ENCODE measurements at regions not wholly inside any gene's neighbourhood (a gene's known extent, or its start where the extent isn't known, plus 50 kb on each side); places are given as distances from the start of the nearest gene placed in this dataset.

DNA sequence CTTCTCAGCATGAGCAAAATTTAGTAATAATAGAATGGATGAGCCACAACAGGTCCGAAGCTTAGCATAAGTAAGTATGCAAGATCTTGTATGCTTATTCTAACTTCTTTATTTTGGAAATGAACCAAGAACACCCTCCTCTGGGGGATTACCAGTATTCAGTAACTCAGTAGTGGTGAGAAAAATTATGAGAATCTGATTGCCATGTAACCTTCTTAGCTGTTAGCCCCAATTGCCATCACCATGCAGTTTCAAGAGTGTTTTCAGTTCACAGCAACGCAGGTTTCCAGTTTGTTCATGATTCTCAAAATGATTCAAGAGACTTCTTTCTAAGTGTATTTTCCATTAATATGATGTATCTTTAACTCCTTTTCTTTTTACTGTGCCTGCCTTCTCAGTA lies 1507.6 kb upstream of the SEL1L start:
- H3K9me3 Mint-ChIP-seq, result no peaks in the 10 kb centered on the region
- H3K4me3 Mint-ChIP-seq, result no peak overlapping the region
- H3K4me1 Mint-ChIP-seq, result no peaks in the 10 kb centered on the region
- no peaks in the 10 kb centered on the region for H3K36me3 Mint-ChIP-seq (ENCODE audit: low read depth)
- no peak overlapping the region for H3K27ac Mint-ChIP-seq (ENCODE audit: unreplicated experiment)
- TF ChIP-seq, protein P1, sequence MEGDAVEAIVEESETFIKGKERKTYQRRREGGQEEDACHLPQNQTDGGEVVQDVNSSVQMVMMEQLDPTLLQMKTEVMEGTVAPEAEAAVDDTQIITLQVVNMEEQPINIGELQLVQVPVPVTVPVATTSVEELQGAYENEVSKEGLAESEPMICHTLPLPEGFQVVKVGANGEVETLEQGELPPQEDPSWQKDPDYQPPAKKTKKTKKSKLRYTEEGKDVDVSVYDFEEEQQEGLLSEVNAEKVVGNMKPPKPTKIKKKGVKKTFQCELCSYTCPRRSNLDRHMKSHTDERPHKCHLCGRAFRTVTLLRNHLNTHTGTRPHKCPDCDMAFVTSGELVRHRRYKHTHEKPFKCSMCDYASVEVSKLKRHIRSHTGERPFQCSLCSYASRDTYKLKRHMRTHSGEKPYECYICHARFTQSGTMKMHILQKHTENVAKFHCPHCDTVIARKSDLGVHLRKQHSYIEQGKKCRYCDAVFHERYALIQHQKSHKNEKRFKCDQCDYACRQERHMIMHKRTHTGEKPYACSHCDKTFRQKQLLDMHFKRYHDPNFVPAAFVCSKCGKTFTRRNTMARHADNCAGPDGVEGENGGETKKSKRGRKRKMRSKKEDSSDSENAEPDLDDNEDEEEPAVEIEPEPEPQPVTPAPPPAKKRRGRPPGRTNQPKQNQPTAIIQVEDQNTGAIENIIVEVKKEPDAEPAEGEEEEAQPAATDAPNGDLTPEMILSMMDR (conservative IDR thresholded peaks at IDR 0.05), result no peak
- no peak for DNase-seq (ENCODE audit: low read depth, low spot score)
- no peaks in the 10 kb centered on the region for H3K27me3 Mint-ChIP-seq (ENCODE audit: low read depth)

DNA sequence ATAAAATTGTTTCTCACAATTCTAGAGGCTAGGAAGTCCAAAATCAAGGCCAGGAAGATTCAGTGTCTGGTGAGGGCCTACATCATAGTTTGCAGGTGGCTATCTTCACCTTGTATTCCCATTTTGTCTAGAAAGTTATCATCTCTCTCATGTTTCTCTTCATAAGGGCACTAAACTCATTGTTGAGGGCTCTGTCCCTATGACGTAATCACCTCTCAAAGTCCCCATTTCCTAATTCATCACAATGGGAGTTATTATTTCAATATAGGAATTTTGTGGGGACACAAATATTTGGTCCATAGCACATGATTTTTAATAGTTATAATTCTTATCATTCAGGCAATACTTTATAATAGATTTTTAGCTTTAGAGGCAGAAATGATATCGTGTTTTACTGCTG lies 1509.2 kb upstream of the SEL1L start:
- Mint-ChIP-seq H3K27me3 (ENCODE audit: low read depth) (no peaks in the 10 kb centered on the region), H3K4me1 (no peaks in the 10 kb centered on the region), H3K36me3 (ENCODE audit: low read depth) (no peaks in the 10 kb centered on the region), H3K9me3 (no peaks in the 10 kb centered on the region), H3K27ac (ENCODE audit: unreplicated experiment) (no peak overlapping the region), H3K4me3 (no peak overlapping the region)
- TF ChIP-seq, protein P1 (conservative IDR thresholded peaks at IDR 0.05), result no peak
- DNase-seq (ENCODE audit: low read depth, low spot score), result no peak

DNA sequence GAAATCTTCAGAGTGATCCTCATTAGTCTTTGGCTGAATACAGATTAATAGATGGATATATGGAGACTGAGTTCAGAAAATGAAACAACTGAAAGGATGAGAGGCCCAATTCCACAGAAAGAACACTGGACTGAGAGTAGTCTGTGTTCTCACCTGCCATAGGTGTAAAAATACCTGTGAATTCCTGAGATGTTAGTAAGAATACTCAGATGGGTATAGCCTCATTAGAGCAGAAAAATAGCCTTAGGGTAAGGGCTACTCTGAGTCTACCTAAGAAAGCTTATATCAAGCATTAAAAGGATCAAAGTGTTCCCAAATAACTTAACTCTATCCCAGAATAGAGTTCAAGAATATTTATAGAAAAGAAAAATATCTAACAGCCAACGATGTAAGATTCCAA lies 1510.3 kb upstream of the SEL1L start:
- no peaks in the 10 kb centered on the region for H3K9me3 Mint-ChIP-seq
- TF ChIP-seq, protein P1 (conservative IDR thresholded peaks at IDR 0.05), result no peak
- H3K4me3 Mint-ChIP-seq, result no peak overlapping the region
- DNase-seq (ENCODE audit: low read depth, low spot score), result no peak
- H3K4me1 Mint-ChIP-seq, result no peaks in the 10 kb centered on the region
- no peaks in the 10 kb centered on the region for H3K36me3 Mint-ChIP-seq (ENCODE audit: low read depth)
- H3K27me3 Mint-ChIP-seq (ENCODE audit: low read depth), result no peaks in the 10 kb centered on the region
- no peak overlapping the region for H3K27ac Mint-ChIP-seq (ENCODE audit: unreplicated experiment)

DNA sequence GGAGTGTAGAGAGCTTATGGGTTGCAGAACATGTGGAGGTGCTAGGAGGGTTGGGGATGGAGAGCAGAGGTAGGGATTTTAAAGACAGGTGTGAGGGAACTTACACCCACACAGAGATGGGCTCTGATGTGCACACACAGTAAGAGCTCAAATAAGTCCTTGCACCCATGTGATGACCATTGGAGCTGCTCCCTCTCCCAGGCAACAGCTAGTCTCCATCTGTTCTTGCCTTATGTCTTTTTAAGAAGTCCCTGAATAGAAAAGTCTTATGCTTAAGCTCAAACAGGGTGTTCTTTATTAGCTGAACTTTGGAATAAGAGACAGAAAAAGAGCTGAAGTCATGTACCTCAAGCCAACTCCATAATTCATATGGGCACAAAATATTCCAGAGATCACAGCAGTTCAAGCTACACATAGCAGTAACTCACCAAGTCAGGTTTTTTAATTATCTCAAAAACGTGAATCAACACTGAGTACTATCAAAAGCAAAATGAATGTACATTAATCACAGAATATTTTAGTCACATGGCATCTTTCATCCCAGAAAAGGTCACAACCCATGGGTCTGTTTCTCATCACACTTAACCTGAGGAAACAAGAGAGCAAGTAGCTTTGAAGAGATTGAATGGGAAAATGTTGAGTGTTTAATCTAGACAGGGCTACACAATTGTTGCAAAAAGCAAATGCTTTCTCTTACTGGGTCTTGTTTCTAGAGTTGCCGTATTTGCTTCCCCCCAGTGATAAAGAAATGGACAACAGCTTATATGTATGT lies 1513.6 kb upstream of the SEL1L start:
- Mint-ChIP-seq H3K4me1 (no peaks in the 10 kb centered on the region), H3K9me3 (no peaks in the 10 kb centered on the region), H3K4me3 (no peak overlapping the region), H3K36me3 (ENCODE audit: low read depth) (no peaks in the 10 kb centered on the region), H3K27ac (ENCODE audit: unreplicated experiment) (no peak overlapping the region), H3K27me3 (ENCODE audit: low read depth) (no peaks in the 10 kb centered on the region)
- DNase-seq (ENCODE audit: low read depth, low spot score), result no peak
- TF ChIP-seq, protein P1 (conservative IDR thresholded peaks at IDR 0.05), result no peak

DNA sequence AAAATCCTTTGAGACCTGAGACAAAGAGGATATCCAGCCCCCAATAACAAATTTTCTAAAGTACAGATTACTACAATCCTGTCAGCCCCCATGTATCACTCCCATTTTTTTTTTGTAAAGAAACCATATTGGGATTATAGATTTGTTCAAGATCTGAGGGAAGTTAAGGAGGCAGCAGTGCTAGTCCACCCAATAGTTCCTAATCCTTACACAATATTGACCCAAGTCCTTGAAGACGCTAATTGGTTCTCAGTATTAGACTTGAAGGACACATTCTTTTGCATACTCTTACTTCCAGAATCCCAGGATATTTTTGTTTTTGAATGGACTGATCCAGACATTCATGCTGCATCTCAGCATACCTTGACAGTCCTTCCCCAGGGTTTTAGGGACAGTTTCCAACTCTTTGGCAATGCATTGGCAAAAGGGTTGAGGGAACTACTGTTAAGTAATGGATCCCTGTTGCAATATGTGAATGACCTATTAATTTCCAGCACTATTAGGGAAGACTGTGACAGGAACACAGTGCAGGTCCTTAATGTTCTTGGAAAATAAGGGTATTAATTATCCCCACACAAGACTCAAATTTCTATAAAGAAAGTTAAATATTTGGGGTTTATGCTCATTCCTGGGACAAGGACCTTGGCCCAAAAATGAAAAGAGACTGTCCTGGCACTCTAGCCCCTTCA lies 1519.5 kb upstream of the SEL1L start:
- DNase-seq (ENCODE audit: low read depth, low spot score), result no peak
- no peak overlapping the region for H3K27ac Mint-ChIP-seq (ENCODE audit: unreplicated experiment)
- no peaks in the 10 kb centered on the region for H3K36me3 Mint-ChIP-seq (ENCODE audit: low read depth)
- H3K4me1 Mint-ChIP-seq, result peaks cover 21% of the 10 kb centered on the region
- H3K9me3 Mint-ChIP-seq, result peaks cover 7% of the 10 kb centered on the region
- TF ChIP-seq, protein P1 (conservative IDR thresholded peaks at IDR 0.05), result no peak
- H3K4me3 Mint-ChIP-seq, result no peak overlapping the region
- no peaks in the 10 kb centered on the region for H3K27me3 Mint-ChIP-seq (ENCODE audit: low read depth)
